CD14-positive monocyte (primary cell): ENCODE measurements at regions not wholly inside any gene's neighbourhood (a gene's known extent, or its start where the extent isn't known, plus 50 kb on each side); places are given as distances from the start of the nearest gene placed in this dataset.

Source experiments
- DNase-seq, 3 donors: peaks; one replicate each; pipeline ENCODE4 v3.0.0-alpha.2; 2011 to 2022
- H2AFZ ChIP-seq: 2 replicates; pipeline ENCODE4 v1.6.0; 2012; ENCODE audit warnings: mild to moderate bottlenecking, low read depth, low read length, inconsistent platforms; ENCODE audit not compliant: insufficient read depth, poor library complexity, severe bottlenecking
- H3K27ac ChIP-seq, 2 donors: 1 replicate in 1 of 2; 2 replicates in 1 of 2; pipeline ENCODE4 v1.5.1; 2012 to 2013; ENCODE audit warnings: low read length in 2 of 2, control low read depth in 1 of 2, inconsistent platforms in 1 of 2, low read depth in 1 of 2, mild to moderate bottlenecking in 1 of 2
- H3K27me3 ChIP-seq, 2 donors: one replicate each; pipeline versions ENCODE4 v1.6.0 to v1.6.1; 2011 to 2013; ENCODE audit warnings: low read length in 2 of 2; ENCODE audit not compliant: control insufficient read depth in 2 of 2, insufficient read depth in 2 of 2
- H3K36me3 ChIP-seq, 2 donors: replicated peaks in 1 of 2; 1 replicate in 1 of 2; 2 replicates in 1 of 2; pipeline versions ENCODE4 v1.5.1 to v1.6.1; 2012 to 2013; ENCODE audit warnings: low read length in 2 of 2, control low read depth in 1 of 2, inconsistent platforms in 1 of 2, mild to moderate bottlenecking in 1 of 2; ENCODE audit not compliant: insufficient read depth in 2 of 2, control insufficient read depth in 1 of 2
- H3K4me1 ChIP-seq, 2 donors: 1 replicate in 1 of 2; 2 replicates in 1 of 2; pipeline versions ENCODE4 v1.5.1 to v1.6.1; 2012 to 2013; ENCODE audit warnings: low read length in 2 of 2, control low read depth in 1 of 2, inconsistent platforms in 1 of 2, mild to moderate bottlenecking in 1 of 2, moderate library complexity in 1 of 2; ENCODE audit not compliant: insufficient read depth in 2 of 2, control insufficient read depth in 1 of 2
- H3K4me2 ChIP-seq: replicated peaks from 2 replicates; pipeline ENCODE3; 2012; ENCODE audit warnings: low read length, moderate library complexity, mild to moderate bottlenecking; ENCODE audit not compliant: poor library complexity, severe bottlenecking; ENCODE audit errors: extremely low read depth
- H3K4me3 ChIP-seq, 3 experiments: fragments of 200-600 bp in 1 of 3; sonication (generic) in 1 of 3; replicated peaks in 1 of 3; 1 replicate in 2 of 3; 2 replicates in 1 of 3; pipeline ENCODE4 v1.5.1; 2011 to 2013; ENCODE audit warnings: low read length in 3 of 3, mild to moderate bottlenecking in 3 of 3, control low read depth in 2 of 3, low read depth in 2 of 3, inconsistent platforms in 1 of 3, moderate library complexity in 1 of 3
- H3K79me2 ChIP-seq: 2 replicates; pipeline ENCODE4 v1.6.0; 2012; ENCODE audit warnings: mild to moderate bottlenecking, control low read depth, inconsistent platforms, low read length, moderate library complexity; ENCODE audit not compliant: insufficient read depth
- H3K9ac ChIP-seq: 2 replicates; pipeline ENCODE4 v1.6.0; 2017; ENCODE audit warnings: low read length, mild to moderate bottlenecking; ENCODE audit not compliant: insufficient read depth, poor library complexity, severe bottlenecking
- H3K9me3 ChIP-seq, 2 donors: replicated peaks in 1 of 2; 1 replicate in 1 of 2; 2 replicates in 1 of 2; pipeline versions ENCODE4 v1.5.1 to v1.6.1; 2012 to 2013; ENCODE audit warnings: low read length in 2 of 2, control low read depth in 1 of 2; ENCODE audit not compliant: control insufficient read depth in 1 of 2, insufficient read depth in 1 of 2
- H4K20me1 ChIP-seq: 2 replicates; pipeline ENCODE4 v1.6.0; 2012; ENCODE audit warnings: mild to moderate bottlenecking, low read length, control low read depth, moderate library complexity; ENCODE audit not compliant: insufficient read depth
- H3K27ac Mint-ChIP-seq, 7 donors: one replicate each; pipeline ENCODE4 v1.8.0; 2020; ENCODE audit warnings: mild to moderate bottlenecking in 7 of 7, mixed read lengths in 7 of 7, moderate library complexity in 6 of 7, inconsistent platforms in 2 of 7
- H3K27me3 Mint-ChIP-seq, 3 donors: one replicate each; pipeline ENCODE4 v1.8.0; 2021 to 2022; ENCODE audit warnings: low read depth in 3 of 3, mild to moderate bottlenecking in 3 of 3, mixed read lengths in 3 of 3, moderate library complexity in 3 of 3, inconsistent platforms in 1 of 3
- H3K36me3 Mint-ChIP-seq, 2 donors: one replicate each; pipeline ENCODE4 v1.8.0; 2020; ENCODE audit warnings: mixed read lengths in 2 of 2, inconsistent platforms in 1 of 2, mild to moderate bottlenecking in 1 of 2
- H3K4me1 Mint-ChIP-seq: one replicate; pipeline ENCODE4 v1.8.0; 2020; ENCODE audit warnings: mild to moderate bottlenecking, mixed read lengths
- H3K4me3 Mint-ChIP-seq, 2 donors: one replicate each; pipeline ENCODE4 v1.8.0; 2020; ENCODE audit warnings: mild to moderate bottlenecking in 2 of 2, mixed read lengths in 2 of 2, moderate library complexity in 1 of 2
- H3K9me3 Mint-ChIP-seq, 7 donors: one replicate each; pipeline ENCODE4 v1.8.0; 2020 to 2022; ENCODE audit warnings: mixed read lengths in 7 of 7, mild to moderate bottlenecking in 6 of 7, moderate library complexity in 6 of 7, inconsistent platforms in 2 of 7
- WGBS: methylation state at CpG from one replicate; pipeline ENCODE4 v1.1.5; 2013; ENCODE audit warnings: missing lambda C conversion rate; ENCODE audit not compliant: insufficient coverage; 5-methylcytosine and 5-hydroxymethylcytosine counted together
- intact Hi-C, 2 donors: fragments of 100-400 bp; cut with micrococcal nuclease; formaldehyde crosslinking; loops; one replicate each; pipeline versions ENCODE4 v1.15.0 to v1.15.1; 2023
- TF ChIP-seq, protein P1 (sequence below): fragments of 200-600 bp; IDR thresholded peaks from one replicate; pipeline ENCODE4 v1.8.0; 2022; ENCODE audit warnings: antibody characterized with exemption, mild to moderate bottlenecking

DNA sequence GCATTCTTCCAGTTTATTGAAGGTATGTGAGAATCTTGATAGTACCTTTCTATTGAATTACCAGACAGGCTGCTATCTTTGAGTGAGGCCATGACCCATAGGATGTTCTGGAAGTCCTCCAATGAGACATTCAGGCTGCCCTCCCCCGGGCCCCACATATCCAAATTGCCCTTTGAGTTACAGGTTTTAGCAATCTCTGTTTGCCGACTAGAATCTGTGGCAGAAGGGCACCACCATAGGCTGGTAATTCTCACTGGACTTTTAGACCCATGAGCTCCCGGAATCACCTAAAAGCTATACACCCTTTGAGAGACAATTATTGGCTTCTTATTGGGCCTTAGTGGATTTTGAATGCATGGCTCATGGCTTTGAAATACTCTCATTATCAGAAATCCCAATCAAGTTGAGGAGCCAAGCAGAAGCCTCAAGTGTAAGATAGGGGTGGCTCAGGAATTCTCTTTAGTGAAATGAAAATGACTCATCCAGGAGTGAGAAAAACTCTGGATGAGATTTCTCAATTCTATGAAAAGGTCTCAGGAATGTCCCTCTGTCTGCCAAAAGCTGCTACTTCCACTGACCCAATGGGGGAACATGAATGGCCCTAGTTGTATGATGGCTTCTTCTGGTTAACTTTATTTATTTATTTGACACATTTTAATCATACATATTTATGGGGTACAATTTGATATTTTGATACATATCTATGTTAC, 172.1 kb upstream of the CSNK1A1L start:
- TF ChIP-seq, protein P1, sequence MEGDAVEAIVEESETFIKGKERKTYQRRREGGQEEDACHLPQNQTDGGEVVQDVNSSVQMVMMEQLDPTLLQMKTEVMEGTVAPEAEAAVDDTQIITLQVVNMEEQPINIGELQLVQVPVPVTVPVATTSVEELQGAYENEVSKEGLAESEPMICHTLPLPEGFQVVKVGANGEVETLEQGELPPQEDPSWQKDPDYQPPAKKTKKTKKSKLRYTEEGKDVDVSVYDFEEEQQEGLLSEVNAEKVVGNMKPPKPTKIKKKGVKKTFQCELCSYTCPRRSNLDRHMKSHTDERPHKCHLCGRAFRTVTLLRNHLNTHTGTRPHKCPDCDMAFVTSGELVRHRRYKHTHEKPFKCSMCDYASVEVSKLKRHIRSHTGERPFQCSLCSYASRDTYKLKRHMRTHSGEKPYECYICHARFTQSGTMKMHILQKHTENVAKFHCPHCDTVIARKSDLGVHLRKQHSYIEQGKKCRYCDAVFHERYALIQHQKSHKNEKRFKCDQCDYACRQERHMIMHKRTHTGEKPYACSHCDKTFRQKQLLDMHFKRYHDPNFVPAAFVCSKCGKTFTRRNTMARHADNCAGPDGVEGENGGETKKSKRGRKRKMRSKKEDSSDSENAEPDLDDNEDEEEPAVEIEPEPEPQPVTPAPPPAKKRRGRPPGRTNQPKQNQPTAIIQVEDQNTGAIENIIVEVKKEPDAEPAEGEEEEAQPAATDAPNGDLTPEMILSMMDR: no peak
- H3K4me2 ChIP-seq: no peak overlapping the region
- Mint-ChIP-seq H3K36me3 (no peaks in the 10 kb centered on the region), H3K4me3 (no peak overlapping the region), H3K27ac (no peak overlapping the region), H3K4me1 (no peaks in the 10 kb centered on the region), H3K9me3 (peaks cover 3 to 20% (median 8%) of the 10 kb centered on the region in 7 donors), H3K27me3 (peaks cover 0 to 1% (median 0%) of the 10 kb centered on the region in 3 donors)
- H3K36me3 ChIP-seq: no peaks in the 10 kb centered on the region
- H3K9ac ChIP-seq: no peak overlapping the region
- H3K4me3 ChIP-seq: no peak overlapping the region
- H3K27ac ChIP-seq: no peak overlapping the region
- peaks cover 9 to 14% of the 10 kb centered on the region in 2 donors for H3K9me3 ChIP-seq
- DNase-seq: no peak
- WGBS: 50% methylated on average over 2 of the region's 3 CpGs
- no peaks in the 10 kb centered on the region for H3K79me2 ChIP-seq
- H3K4me1 ChIP-seq: no peaks in the 10 kb centered on the region
- intact Hi-C loops: no loop called here
- no peak overlapping the region for H2AFZ ChIP-seq
- H3K27me3 ChIP-seq: no peaks in the 10 kb centered on the region
- no peaks in the 10 kb centered on the region for H4K20me1 ChIP-seq

DNA sequence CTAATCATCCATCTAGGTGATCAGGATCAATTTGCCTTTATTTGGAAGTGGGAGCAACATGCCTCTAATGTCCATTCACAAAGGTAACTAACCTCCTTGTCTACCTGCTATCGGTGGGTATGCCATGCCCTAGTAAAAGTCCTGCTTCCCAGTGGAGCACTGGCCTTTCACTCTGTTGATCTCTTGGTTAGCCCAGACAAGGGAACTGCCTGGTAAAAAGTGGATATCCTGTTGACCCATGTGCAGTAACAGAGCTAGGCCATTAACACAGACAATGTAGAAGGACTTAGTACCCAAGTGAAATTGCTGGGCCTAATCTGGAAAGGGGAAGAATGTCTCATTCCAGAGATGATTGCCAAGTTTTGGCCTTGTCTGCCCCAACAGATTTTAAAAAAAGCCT, 171.5 kb upstream of the CSNK1A1L start:
- WGBS: no CpG with 5 or more reads among the region's 1 CpG
- Mint-ChIP-seq H3K27me3 (peaks cover 0 to 3% (median 0%) of the 10 kb centered on the region in 3 donors), H3K4me3 (no peak overlapping the region), H3K4me1 (no peaks in the 10 kb centered on the region), H3K9me3 (peaks cover 3 to 22% (median 9%) of the 10 kb centered on the region in 7 donors), H3K27ac (no peak overlapping the region), H3K36me3 (no peaks in the 10 kb centered on the region)
- no peaks in the 10 kb centered on the region for H3K36me3 ChIP-seq
- intact Hi-C loops: no loop called here
- H3K4me3 ChIP-seq: no peak overlapping the region
- H2AFZ ChIP-seq: no peak overlapping the region
- no peaks in the 10 kb centered on the region for H3K4me1 ChIP-seq
- TF ChIP-seq, protein P1: no peak
- no peak overlapping the region for H3K9ac ChIP-seq
- no peak for DNase-seq
- H3K79me2 ChIP-seq: no peaks in the 10 kb centered on the region
- no peak overlapping the region for H3K27ac ChIP-seq
- no peaks in the 10 kb centered on the region for H4K20me1 ChIP-seq
- peaks cover 15 to 19% of the 10 kb centered on the region in 2 donors for H3K9me3 ChIP-seq
- H3K4me2 ChIP-seq: no peak overlapping the region
- H3K27me3 ChIP-seq: no peaks in the 10 kb centered on the region
